GM19023 (cell line): ENCODE measurements at regions not wholly inside any gene's neighbourhood (a gene's known extent, or its start where the extent isn't known, plus 50 kb on each side); places are given as distances from the start of the nearest gene placed in this dataset.
"Not testable (repeated sequence)": the region's sequence is repeated elsewhere in the genome, so short reads cannot be mapped to it uniquely, and the experiment has no call there.

Experiments used
- ATAC-seq: cut with Tn5 transposase; IDR thresholded peaks from one replicate; pipeline ENCODE4 v1.9.1; 2021; ENCODE audit warnings: mild to moderate bottlenecking, moderate library complexity; ENCODE audit not compliant: unreplicated experiment

GRCh38 chr3:176651622-176652021, 545.7 kb downstream of the TBL1XR1 start:
- ATAC-seq, result no peak

DNA sequence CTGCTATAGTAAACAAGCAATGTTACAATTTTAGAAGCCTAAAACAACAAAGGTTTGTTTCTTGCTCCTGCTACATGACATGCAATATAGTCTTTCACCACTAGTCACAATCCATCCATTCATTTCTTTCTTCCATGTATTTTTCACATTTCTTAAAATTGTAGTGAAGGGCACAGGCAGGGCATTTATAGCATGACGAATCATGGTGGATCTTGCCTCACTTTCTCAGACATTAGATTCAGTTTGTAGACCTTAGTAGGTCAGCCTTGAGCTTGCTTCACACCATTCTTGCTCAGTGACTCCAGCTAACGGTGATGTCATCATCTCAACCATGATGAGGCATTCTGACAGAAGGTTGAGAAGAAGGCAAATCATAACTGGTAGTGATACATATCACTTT, 546.8 kb downstream of the TBL1XR1 start:
- ATAC-seq, result no peak

DNA sequence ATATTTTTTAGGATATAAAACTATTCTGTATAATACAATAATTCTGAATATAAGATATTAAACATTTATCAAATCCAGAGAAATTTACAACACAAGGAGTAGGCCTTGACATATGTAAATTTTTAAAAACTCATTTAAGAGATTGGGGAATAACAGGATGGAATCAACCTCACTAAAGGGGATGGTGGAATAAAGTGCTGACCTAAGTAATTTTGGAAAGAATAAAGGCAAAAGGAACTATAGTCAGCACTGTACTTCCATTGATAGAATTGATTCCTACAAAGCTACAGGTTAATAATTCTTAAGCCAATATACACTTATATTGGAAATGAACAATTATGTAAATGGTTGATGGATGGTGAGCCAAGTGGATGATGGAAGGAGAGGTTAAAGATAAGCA, 549.3 kb downstream of the TBL1XR1 start:
- no peak for ATAC-seq

GRCh38 chr3:176633511-176633910, 563.8 kb downstream of the TBL1XR1 start:
- ATAC-seq, result no peak

GRCh38 chr3:176632925-176633324, 564.4 kb downstream of the TBL1XR1 start:
- no peak for ATAC-seq

- ATAC-seq, result no peak
These were observed 566.1 kb downstream of the TBL1XR1 start for GRCh38 chr3:176631165-176631564.

GRCh38 chr3:176628101-176628639, 569.1 kb downstream of the TBL1XR1 start:
- ATAC-seq, result no peak

- ATAC-seq, result no peak
These were observed 573.7 kb downstream of the TBL1XR1 start for GRCh38 chr3:176623468-176624150.

- no peak for ATAC-seq
These were observed 577.4 kb downstream of the TBL1XR1 start for GRCh38 chr3:176619833-176620232.

- no peak for ATAC-seq
These were observed 581.5 kb downstream of the TBL1XR1 start for GRCh38 chr3:176615826-176616225.

GRCh38 chr3:176611703-176612102, 585.6 kb downstream of the TBL1XR1 start:
- no peak for ATAC-seq

GRCh38 chr3:176609361-176609760, 587.9 kb downstream of the TBL1XR1 start:
- ATAC-seq, result no peak

- not testable (repeated sequence) for ATAC-seq
These were observed 591.7 kb downstream of the TBL1XR1 start for GRCh38 chr3:176605553-176605952.

DNA sequence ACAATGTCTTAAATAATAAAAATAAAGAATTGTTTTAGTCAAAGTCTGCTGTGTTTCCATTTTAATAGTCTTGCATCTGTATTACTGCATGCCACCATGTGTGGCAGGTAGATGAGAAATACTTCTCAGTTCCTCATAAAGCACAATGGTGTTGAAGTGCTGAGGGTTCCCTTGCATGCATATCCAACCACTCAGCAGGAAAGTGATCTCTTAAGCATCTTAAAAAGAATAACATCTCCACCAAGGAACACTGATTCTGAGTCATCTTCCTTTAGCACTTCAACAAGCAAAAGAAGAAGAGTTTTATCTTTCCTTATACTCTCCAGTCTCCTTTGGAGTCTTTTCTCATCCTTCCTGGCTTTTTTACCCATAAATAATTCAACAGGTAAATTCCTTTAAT, 602.0 kb downstream of the TBL1XR1 start:
- ATAC-seq, result no peak

GRCh38 chr3:176590722-176591121, 606.6 kb downstream of the TBL1XR1 start:
- no peak for ATAC-seq

DNA sequence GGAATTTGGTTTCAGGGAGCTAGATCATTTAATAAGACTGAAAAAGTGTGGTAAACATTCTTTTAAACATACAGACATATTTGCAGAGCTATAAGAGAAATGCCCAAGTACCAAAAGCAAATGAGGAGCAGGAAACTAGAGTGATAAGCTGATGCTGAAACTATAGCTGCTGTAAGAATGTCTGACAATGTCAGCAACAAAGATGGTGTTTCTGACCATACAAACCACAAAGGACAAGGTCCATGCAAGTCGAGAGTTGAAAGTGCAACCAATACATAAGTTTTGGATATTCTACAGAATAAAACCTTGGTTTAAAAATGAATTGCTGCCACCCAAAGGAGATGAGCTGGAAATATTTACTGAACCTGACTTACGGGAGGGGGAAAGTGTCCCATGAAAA, 610.2 kb downstream of the TBL1XR1 start:
- peak; percentile 92 for ATAC-seq

GRCh38 chr3:176584413-176585176, 612.7 kb downstream of the TBL1XR1 start:
- no peak for ATAC-seq

DNA sequence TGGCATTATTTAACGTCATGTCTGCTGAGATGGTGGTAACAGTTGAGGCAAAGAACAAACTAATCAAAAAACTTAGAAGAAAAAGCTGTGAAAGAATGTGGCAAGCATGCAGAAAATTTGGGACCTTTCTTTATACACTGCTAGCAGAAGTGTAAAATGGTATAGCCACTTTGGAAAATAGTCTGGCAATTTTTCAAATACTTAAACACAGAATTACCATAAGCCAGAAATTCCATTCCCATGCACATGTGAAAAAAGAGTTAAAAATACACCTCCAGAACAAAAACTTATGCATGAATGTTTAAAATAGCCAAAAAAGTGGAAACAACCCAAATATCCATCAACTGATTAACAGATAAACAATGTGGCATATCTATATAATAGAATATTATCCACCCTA, 613.3 kb downstream of the TBL1XR1 start:
- ATAC-seq, result no peak

DNA sequence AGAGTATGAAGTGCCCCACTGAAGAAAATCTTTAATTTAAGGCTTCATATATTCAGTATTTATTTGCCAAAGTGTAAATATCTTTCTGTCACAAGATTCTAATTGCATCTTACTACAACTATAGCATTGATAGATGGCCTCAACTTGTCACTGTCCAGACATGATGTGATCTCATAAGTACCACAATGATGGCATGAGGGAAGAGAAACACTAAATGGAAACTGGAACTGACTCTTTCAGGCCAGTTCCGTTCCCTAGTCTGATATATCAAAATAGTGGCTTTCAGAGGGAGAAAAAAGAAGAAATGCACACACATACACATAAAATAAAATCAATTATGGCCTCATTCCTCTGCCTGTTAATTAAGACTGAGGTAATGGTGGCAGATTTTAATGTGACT, 615.7 kb downstream of the TBL1XR1 start:
- ATAC-seq, result no peak

DNA sequence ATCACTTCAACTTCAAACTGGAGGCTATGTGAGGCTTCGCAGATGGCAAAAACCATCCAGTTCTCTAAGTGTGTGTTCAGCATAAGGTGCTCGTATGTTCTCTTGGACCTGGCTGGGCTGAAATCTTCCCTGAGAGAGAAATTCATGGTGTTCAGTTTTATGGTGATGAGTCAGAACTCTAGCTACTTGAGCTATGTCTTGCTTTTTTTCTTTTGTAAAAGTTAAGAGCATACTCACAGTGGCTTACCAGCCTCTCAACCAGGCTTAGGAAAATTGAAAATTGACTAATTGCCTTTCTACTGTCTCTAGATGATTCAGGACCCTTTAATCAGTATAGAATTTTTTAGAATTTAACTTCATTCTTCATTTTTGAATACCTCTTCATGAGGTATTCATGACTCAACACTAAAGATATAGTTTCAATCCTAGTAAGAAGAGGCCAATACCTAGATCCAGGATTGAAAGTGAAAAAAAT, 617.5 kb downstream of the TBL1XR1 start:
- ATAC-seq, result peak; percentile 57

GRCh38 chr3:176578316-176578715, 619.0 kb downstream of the TBL1XR1 start:
- ATAC-seq, result no peak

DNA sequence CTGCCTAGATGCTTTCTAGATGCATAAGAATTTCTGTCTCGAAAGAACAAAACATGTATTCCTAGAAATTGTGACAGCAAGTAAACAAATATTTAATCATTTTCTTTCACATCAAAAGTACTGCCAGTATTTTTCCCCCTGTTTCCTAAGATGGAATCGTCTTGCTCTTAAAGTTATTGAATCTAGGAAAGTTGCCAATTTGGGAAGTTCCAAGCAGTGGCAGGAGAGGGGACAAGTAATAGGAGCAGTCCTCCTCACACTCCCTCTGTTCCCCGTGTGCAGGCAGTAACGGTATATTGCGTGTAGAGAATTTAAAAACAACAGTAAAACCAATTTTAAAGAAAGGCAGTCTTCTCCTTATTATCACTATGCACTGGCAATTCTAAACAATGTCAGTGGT, 619.8 kb downstream of the TBL1XR1 start:
- no peak for ATAC-seq
